GM23338 (cell line): ENCODE measurements at regions not wholly inside any gene's neighbourhood (a gene's known extent, or its start where the extent isn't known, plus 50 kb on each side); places are given as distances from the start of the nearest gene placed in this dataset.

Experiments used
- CREB1 ChIP-seq: fragments of 250-450 bp; sonication (Bioruptor Pico); IDR thresholded peaks from 2 replicates; pipeline ENCODE4 v1.5.0; 2020; ENCODE audit warnings: low read depth, mild to moderate bottlenecking, moderate library complexity
- EZH2 ChIP-seq: fragments of 200-600 bp; sonication (generic); IDR thresholded peaks from one replicate; pipeline ENCODE4 v1.8.0; 2017; ENCODE audit warnings: antibody characterized with exemption, mild to moderate bottlenecking, low read depth; ENCODE audit not compliant: unreplicated experiment
- EZH2phosphoT487 ChIP-seq: fragments of 200-600 bp; sonication (generic); IDR thresholded peaks from one replicate; pipeline ENCODE4 v1.8.1; 2018; ENCODE audit warnings: antibody characterized with exemption; ENCODE audit not compliant: unreplicated experiment
- JUNB ChIP-seq: IDR thresholded peaks from one replicate; pipeline ENCODE4 v1.6.1; 2016; ENCODE audit warnings: antibody characterized with exemption; ENCODE audit not compliant: unreplicated experiment
- POLR2AphosphoS5 ChIP-seq: IDR thresholded peaks from 2 replicates; pipeline ENCODE4 v1.6.1; 2016; ENCODE audit warnings: antibody characterized with exemption, low read depth
- STAT1 ChIP-seq: IDR thresholded peaks from one replicate; pipeline ENCODE4 v1.6.1; 2016; ENCODE audit warnings: antibody characterized with exemption; ENCODE audit not compliant: unreplicated experiment
- ZNF331 ChIP-seq: fragments of 250-450 bp; sonication (Bioruptor Pico); IDR thresholded peaks from 2 replicates; pipeline ENCODE4 v1.5.0; 2020; ENCODE audit warnings: low read depth, mild to moderate bottlenecking, moderate library complexity
- TF ChIP-seq, protein P1 (sequence below), 2 experiments: fragments of 200-600 bp in 1 of 2; sonication (generic) in 1 of 2; conservative IDR thresholded peaks; 2 replicates each; pipeline versions ENCODE4 v1.5.1 to v1.6.1; 2016 to 2017; ENCODE audit warnings: antibody characterized with exemption in 2 of 2, low read depth in 2 of 2, mild to moderate bottlenecking in 2 of 2, moderate library complexity in 1 of 2
- TF ChIP-seq, protein P2 (sequence below): IDR thresholded peaks from one replicate; pipeline ENCODE4 v1.6.1; 2018; ENCODE audit warnings: antibody characterized with exemption; ENCODE audit not compliant: unreplicated experiment
- TF ChIP-seq, protein P3 (sequence below): fragments of 250-450 bp; sonication (Bioruptor Pico); IDR thresholded peaks from 2 replicates; pipeline ENCODE4 v1.5.0; 2020; ENCODE audit warnings: mild to moderate bottlenecking, moderate library complexity
- TF ChIP-seq, protein P4 (sequence below): IDR thresholded peaks from 2 replicates; pipeline ENCODE4 v1.6.1; 2016; ENCODE audit warnings: antibody characterized with exemption

DNA sequence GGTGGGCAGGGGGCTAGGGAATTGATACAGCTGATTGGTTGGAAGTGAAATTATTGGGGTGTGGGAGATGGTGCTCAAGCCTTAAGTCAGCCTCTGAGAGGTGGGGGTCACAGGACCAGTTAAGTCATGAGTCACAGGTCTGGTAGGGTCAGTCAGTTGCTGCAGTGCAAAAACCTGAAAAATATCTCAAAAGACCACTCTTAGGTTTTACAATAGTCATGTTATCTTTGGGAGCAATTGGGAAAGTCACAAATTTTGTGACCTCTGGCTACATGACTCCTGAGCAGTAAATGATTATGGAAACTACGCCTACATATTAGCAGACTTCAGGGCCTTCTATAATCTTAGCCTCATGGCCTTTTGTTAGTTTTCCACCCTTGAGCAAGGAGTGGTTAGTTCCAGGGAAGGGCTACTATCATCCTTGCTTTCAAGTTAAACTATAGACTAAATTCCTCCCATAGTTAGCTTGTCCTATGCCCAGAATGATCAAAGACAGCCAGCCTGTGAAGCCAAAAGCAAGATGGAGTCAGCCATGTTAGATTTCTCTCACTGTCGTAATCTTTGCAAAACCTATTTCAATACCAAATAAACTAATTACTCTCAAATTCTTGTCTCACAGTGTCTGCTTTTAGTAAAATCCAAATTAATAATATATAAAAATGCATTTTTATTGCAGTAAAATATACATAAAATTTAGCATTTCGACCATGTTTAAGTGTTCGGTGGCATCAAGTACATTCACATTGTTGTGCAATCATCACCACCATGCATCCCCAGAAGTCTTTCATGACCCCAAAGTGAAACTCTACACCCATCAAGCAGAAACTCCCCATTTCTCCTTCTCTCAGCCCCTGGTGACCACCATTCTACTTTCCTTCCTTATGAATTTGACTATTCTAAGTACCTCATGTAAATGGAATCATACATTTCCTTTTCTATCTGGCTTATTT lies 60.9 kb upstream of the CD2AP start:
- TF ChIP-seq STAT1: no peak
- TF ChIP-seq, protein P1, sequence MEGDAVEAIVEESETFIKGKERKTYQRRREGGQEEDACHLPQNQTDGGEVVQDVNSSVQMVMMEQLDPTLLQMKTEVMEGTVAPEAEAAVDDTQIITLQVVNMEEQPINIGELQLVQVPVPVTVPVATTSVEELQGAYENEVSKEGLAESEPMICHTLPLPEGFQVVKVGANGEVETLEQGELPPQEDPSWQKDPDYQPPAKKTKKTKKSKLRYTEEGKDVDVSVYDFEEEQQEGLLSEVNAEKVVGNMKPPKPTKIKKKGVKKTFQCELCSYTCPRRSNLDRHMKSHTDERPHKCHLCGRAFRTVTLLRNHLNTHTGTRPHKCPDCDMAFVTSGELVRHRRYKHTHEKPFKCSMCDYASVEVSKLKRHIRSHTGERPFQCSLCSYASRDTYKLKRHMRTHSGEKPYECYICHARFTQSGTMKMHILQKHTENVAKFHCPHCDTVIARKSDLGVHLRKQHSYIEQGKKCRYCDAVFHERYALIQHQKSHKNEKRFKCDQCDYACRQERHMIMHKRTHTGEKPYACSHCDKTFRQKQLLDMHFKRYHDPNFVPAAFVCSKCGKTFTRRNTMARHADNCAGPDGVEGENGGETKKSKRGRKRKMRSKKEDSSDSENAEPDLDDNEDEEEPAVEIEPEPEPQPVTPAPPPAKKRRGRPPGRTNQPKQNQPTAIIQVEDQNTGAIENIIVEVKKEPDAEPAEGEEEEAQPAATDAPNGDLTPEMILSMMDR (conservative IDR thresholded peaks at IDR 0.05; ENCODE audit: low read depth in 2 of 2): no peak
- TF ChIP-seq, protein P2, sequence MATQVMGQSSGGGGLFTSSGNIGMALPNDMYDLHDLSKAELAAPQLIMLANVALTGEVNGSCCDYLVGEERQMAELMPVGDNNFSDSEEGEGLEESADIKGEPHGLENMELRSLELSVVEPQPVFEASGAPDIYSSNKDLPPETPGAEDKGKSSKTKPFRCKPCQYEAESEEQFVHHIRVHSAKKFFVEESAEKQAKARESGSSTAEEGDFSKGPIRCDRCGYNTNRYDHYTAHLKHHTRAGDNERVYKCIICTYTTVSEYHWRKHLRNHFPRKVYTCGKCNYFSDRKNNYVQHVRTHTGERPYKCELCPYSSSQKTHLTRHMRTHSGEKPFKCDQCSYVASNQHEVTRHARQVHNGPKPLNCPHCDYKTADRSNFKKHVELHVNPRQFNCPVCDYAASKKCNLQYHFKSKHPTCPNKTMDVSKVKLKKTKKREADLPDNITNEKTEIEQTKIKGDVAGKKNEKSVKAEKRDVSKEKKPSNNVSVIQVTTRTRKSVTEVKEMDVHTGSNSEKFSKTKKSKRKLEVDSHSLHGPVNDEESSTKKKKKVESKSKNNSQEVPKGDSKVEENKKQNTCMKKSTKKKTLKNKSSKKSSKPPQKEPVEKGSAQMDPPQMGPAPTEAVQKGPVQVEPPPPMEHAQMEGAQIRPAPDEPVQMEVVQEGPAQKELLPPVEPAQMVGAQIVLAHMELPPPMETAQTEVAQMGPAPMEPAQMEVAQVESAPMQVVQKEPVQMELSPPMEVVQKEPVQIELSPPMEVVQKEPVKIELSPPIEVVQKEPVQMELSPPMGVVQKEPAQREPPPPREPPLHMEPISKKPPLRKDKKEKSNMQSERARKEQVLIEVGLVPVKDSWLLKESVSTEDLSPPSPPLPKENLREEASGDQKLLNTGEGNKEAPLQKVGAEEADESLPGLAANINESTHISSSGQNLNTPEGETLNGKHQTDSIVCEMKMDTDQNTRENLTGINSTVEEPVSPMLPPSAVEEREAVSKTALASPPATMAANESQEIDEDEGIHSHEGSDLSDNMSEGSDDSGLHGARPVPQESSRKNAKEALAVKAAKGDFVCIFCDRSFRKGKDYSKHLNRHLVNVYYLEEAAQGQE: no peak
- TF ChIP-seq POLR2AphosphoS5: no peak
- TF ChIP-seq EZH2phosphoT487: no peak
- no peak for TF ChIP-seq CREB1 (CRISPR knock-in tag)
- TF ChIP-seq EZH2: no peak
- no peak for TF ChIP-seq ZNF331 (CRISPR knock-in tag)
- TF ChIP-seq JUNB: no peak
- TF ChIP-seq, protein P3, sequence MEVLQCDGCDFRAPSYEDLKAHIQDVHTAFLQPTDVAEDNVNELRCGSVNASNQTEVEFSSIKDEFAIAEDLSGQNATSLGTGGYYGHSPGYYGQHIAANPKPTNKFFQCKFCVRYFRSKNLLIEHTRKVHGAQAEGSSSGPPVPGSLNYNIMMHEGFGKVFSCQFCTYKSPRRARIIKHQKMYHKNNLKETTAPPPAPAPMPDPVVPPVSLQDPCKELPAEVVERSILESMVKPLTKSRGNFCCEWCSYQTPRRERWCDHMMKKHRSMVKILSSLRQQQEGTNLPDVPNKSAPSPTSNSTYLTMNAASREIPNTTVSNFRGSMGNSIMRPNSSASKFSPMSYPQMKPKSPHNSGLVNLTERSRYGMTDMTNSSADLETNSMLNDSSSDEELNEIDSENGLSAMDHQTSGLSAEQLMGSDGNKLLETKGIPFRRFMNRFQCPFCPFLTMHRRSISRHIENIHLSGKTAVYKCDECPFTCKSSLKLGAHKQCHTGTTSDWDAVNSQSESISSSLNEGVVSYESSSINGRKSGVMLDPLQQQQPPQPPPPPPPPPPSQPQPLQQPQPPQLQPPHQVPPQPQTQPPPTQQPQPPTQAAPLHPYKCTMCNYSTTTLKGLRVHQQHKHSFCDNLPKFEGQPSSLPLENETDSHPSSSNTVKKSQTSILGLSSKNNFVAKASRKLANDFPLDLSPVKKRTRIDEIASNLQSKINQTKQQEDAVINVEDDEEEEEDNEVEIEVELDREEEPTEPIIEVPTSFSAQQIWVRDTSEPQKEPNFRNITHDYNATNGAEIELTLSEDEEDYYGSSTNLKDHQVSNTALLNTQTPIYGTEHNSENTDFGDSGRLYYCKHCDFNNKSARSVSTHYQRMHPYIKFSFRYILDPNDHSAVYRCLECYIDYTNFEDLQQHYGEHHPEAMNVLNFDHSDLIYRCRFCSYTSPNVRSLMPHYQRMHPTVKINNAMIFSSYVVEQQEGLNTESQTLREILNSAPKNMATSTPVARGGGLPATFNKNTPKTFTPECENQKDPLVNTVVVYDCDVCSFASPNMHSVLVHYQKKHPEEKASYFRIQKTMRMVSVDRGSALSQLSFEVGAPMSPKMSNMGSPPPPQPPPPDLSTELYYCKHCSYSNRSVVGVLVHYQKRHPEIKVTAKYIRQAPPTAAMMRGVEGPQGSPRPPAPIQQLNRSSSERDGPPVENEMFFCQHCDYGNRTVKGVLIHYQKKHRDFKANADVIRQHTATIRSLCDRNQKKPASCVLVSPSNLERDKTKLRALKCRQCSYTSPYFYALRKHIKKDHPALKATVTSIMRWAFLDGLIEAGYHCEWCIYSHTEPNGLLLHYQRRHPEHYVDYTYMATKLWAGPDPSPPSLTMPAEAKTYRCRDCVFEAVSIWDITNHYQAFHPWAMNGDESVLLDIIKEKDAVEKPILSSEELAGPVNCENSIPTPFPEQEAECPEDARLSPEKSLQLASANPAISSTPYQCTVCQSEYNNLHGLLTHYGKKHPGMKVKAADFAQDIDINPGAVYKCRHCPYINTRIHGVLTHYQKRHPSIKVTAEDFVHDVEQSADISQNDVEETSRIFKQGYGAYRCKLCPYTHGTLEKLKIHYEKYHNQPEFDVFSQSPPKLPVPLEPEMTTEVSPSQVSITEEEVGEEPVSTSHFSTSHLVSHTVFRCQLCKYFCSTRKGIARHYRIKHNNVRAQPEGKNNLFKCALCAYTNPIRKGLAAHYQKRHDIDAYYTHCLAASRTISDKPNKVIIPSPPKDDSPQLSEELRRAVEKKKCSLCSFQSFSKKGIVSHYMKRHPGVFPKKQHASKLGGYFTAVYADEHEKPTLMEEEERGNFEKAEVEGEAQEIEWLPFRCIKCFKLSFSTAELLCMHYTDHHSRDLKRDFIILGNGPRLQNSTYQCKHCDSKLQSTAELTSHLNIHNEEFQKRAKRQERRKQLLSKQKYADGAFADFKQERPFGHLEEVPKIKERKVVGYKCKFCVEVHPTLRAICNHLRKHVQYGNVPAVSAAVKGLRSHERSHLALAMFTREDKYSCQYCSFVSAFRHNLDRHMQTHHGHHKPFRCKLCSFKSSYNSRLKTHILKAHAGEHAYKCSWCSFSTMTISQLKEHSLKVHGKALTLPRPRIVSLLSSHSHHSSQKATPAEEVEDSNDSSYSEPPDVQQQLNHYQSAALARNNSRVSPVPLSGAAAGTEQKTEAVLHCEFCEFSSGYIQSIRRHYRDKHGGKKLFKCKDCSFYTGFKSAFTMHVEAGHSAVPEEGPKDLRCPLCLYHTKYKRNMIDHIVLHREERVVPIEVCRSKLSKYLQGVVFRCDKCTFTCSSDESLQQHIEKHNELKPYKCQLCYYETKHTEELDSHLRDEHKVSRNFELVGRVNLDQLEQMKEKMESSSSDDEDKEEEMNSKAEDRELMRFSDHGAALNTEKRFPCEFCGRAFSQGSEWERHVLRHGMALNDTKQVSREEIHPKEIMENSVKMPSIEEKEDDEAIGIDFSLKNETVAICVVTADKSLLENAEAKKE: no peak
- TF ChIP-seq, protein P4, sequence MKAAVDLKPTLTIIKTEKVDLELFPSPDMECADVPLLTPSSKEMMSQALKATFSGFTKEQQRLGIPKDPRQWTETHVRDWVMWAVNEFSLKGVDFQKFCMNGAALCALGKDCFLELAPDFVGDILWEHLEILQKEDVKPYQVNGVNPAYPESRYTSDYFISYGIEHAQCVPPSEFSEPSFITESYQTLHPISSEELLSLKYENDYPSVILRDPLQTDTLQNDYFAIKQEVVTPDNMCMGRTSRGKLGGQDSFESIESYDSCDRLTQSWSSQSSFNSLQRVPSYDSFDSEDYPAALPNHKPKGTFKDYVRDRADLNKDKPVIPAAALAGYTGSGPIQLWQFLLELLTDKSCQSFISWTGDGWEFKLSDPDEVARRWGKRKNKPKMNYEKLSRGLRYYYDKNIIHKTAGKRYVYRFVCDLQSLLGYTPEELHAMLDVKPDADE: no peak
